Mesenchymal stem cell (in vitro differentiated cells and primary cell): ENCODE measurements at regions not wholly inside any gene's neighbourhood (a gene's known extent, or its start where the extent isn't known, plus 50 kb on each side); places are given as distances from the start of the nearest gene placed in this dataset.

ENCODE experiments used
- DNase-seq: peaks from one replicate; pipeline ENCODE4 v3.0.0-alpha.2; 2013
- H2AFZ ChIP-seq: one replicate; pipeline ENCODE4 v1.6.1; 2013; ENCODE audit warnings: low read depth, mild to moderate bottlenecking, control low read depth, inconsistent platforms, low read length, moderate library complexity
- H2AK5ac ChIP-seq: 2 replicates; pipeline ENCODE4 v1.6.1; 2013; ENCODE audit warnings: low read length, moderate library complexity, mild to moderate bottlenecking, inconsistent platforms; ENCODE audit not compliant: severe bottlenecking
- H2BK120ac ChIP-seq: one replicate; pipeline ENCODE4 v1.6.1; 2013; ENCODE audit warnings: low read depth, mild to moderate bottlenecking, inconsistent platforms, low read length, moderate library complexity
- H2BK12ac ChIP-seq, 2 experiments: one replicate each; pipeline ENCODE4 v1.6.1; 2013; ENCODE audit warnings: inconsistent platforms in 2 of 2, low read length in 2 of 2, mild to moderate bottlenecking in 2 of 2, moderate library complexity in 2 of 2, control low read depth in 1 of 2
- H2BK15ac ChIP-seq: one replicate; pipeline ENCODE4 v1.6.1; 2013; ENCODE audit warnings: mild to moderate bottlenecking, low read depth, inconsistent platforms; ENCODE audit not compliant: poor library complexity, severe bottlenecking
- H2BK5ac ChIP-seq: 2 replicates; pipeline ENCODE4 v1.6.1; 2013; ENCODE audit warnings: low read depth, mild to moderate bottlenecking, low read length, control low read depth, inconsistent platforms; ENCODE audit not compliant: poor library complexity, severe bottlenecking
- H3K14ac ChIP-seq, 2 experiments: one replicate each; pipeline ENCODE4 v1.6.1; 2013; ENCODE audit warnings: inconsistent platforms in 2 of 2, low read length in 2 of 2, control low read depth in 1 of 2, mild to moderate bottlenecking in 1 of 2, moderate library complexity in 1 of 2
- H3K18ac ChIP-seq, 2 experiments: one replicate each; pipeline ENCODE4 v1.6.1; 2013; ENCODE audit warnings: inconsistent platforms in 2 of 2, low read length in 2 of 2, control low read depth in 1 of 2, low read depth in 1 of 2, mild to moderate bottlenecking in 1 of 2
- H3K23ac ChIP-seq, 2 experiments: one replicate each; pipeline ENCODE4 v1.6.1; 2013; ENCODE audit warnings: inconsistent platforms in 2 of 2, low read length in 2 of 2, mild to moderate bottlenecking in 2 of 2, moderate library complexity in 2 of 2, control low read depth in 1 of 2
- H3K27ac ChIP-seq: 2 replicates; pipeline ENCODE4 v1.5.1; 2013; ENCODE audit warnings: mild to moderate bottlenecking, moderate library complexity, low read length, control low read depth, inconsistent platforms; ENCODE audit not compliant: poor library complexity, severe bottlenecking
- H3K27me3 ChIP-seq, 2 experiments: 2 replicates each; pipeline versions ENCODE4 v1.6.1 to v1.7.0; 2013; ENCODE audit warnings: low read length in 2 of 2, mild to moderate bottlenecking in 2 of 2, moderate library complexity in 2 of 2, control low read depth in 1 of 2, inconsistent platforms in 1 of 2; ENCODE audit not compliant: control insufficient read depth in 1 of 2, insufficient read depth in 1 of 2
- H3K36me3 ChIP-seq, 2 experiments: 2 replicates each; pipeline versions ENCODE4 v1.6.1 to v1.7.0; 2013; ENCODE audit warnings: low read length in 2 of 2, control low read depth in 1 of 2, inconsistent platforms in 1 of 2, low read depth in 1 of 2, mild to moderate bottlenecking in 1 of 2; ENCODE audit not compliant: insufficient read depth in 2 of 2, control insufficient read depth in 1 of 2
- H3K4ac ChIP-seq, 2 experiments: one replicate each; pipeline ENCODE4 v1.6.1; 2013; ENCODE audit warnings: inconsistent platforms in 2 of 2, low read length in 2 of 2, mild to moderate bottlenecking in 2 of 2, moderate library complexity in 2 of 2, control low read depth in 1 of 2, low read depth in 1 of 2
- H3K4me1 ChIP-seq: 2 replicates; pipeline ENCODE4 v1.6.1; 2013; ENCODE audit warnings: low read depth, low read length, control low read depth; ENCODE audit not compliant: control insufficient read depth, insufficient read depth
- H3K4me2 ChIP-seq: 2 replicates; pipeline ENCODE4 v1.6.1; 2013; ENCODE audit warnings: low read length, mild to moderate bottlenecking, inconsistent platforms; ENCODE audit not compliant: poor library complexity, severe bottlenecking
- H3K4me3 ChIP-seq, 2 experiments: 2 replicates each; pipeline versions ENCODE4 v1.5.1 to v1.7.0; 2013; ENCODE audit warnings: low read length in 2 of 2, mild to moderate bottlenecking in 2 of 2, control low read depth in 1 of 2, low read depth in 1 of 2; ENCODE audit not compliant: insufficient read depth in 1 of 2
- H3K79me1 ChIP-seq: replicated peaks from 2 replicates; pipeline ENCODE4 v1.6.1; 2013; ENCODE audit warnings: mild to moderate bottlenecking, control low read depth, low read length, inconsistent platforms; ENCODE audit not compliant: poor library complexity, severe bottlenecking
- H3K9ac ChIP-seq: 2 replicates; pipeline ENCODE4 v1.7.0; 2013; ENCODE audit warnings: mild to moderate bottlenecking, low read length, moderate library complexity
- H3K9me3 ChIP-seq: 2 replicates; pipeline ENCODE4 v1.7.0; 2013; ENCODE audit warnings: mild to moderate bottlenecking, low read length; ENCODE audit not compliant: control insufficient read depth
- H4K8ac ChIP-seq: one replicate; pipeline ENCODE4 v1.6.1; 2013; ENCODE audit warnings: inconsistent platforms, mild to moderate bottlenecking, low read length, moderate library complexity
- H4K91ac ChIP-seq: one replicate; pipeline ENCODE4 v1.6.1; 2013; ENCODE audit warnings: mild to moderate bottlenecking, low read length, inconsistent platforms
- WGBS: methylation state at CpG from one replicate; pipeline ENCODE4 v1.1.7; 2013; ENCODE audit warnings: mixed read lengths; 5-methylcytosine and 5-hydroxymethylcytosine counted together

- no peak overlapping the region for H2BK12ac ChIP-seq
- no peak overlapping the region for H2BK15ac ChIP-seq
- H2AFZ ChIP-seq: no peak overlapping the region
- H2BK5ac ChIP-seq: no peak overlapping the region
- H4K91ac ChIP-seq: no peak overlapping the region
- no peak overlapping the region for H3K4me2 ChIP-seq
- H3K9ac ChIP-seq: no peak overlapping the region
- no peak overlapping the region for H3K18ac ChIP-seq
- no peaks in the 10 kb centered on the region for H3K79me1 ChIP-seq
- DNase-seq: no peak
- H4K8ac ChIP-seq: no peak overlapping the region
- no peaks in the 10 kb centered on the region for H3K4me1 ChIP-seq
- H3K9me3 ChIP-seq: no peaks in the 10 kb centered on the region
- no peaks in the 10 kb centered on the region for H3K36me3 ChIP-seq
- no peak overlapping the region for H3K4me3 ChIP-seq
- no peak overlapping the region for H2AK5ac ChIP-seq
- no peak overlapping the region for H3K23ac ChIP-seq
- no peaks in the 10 kb centered on the region for H3K27me3 ChIP-seq
- H3K4ac ChIP-seq: no peak overlapping the region
- no peak overlapping the region for H3K27ac ChIP-seq
- H3K14ac ChIP-seq: no peak overlapping the region
- no peak overlapping the region for H2BK120ac ChIP-seq
Measured at GRCh38 chr11:109048098-109048497, 373.9 kb upstream of the C11orf87 start.

GRCh38 chr11:109051200-109051599 lies 370.8 kb upstream of the C11orf87 start:
- DNase-seq: no peak
- no peak overlapping the region for H3K4ac ChIP-seq
- no peak overlapping the region for H3K23ac ChIP-seq
- H3K36me3 ChIP-seq: no peaks in the 10 kb centered on the region
- no peak overlapping the region for H2BK12ac ChIP-seq
- no peak overlapping the region for H3K4me2 ChIP-seq
- no peak overlapping the region for H3K18ac ChIP-seq
- 63% methylated on average over 2 of the region's 3 CpGs for WGBS
- no peak overlapping the region for H2BK120ac ChIP-seq
- no peak overlapping the region for H2BK15ac ChIP-seq
- no peak overlapping the region for H4K91ac ChIP-seq
- H3K9me3 ChIP-seq: no peaks in the 10 kb centered on the region
- no peak overlapping the region for H2BK5ac ChIP-seq
- no peak overlapping the region for H3K14ac ChIP-seq
- H4K8ac ChIP-seq: no peak overlapping the region
- H3K27ac ChIP-seq: no peak overlapping the region
- no peak overlapping the region for H3K4me3 ChIP-seq
- no peak overlapping the region for H3K9ac ChIP-seq
- H2AFZ ChIP-seq: no peak overlapping the region
- no peak overlapping the region for H2AK5ac ChIP-seq
- H3K27me3 ChIP-seq: no peaks in the 10 kb centered on the region
- no peaks in the 10 kb centered on the region for H3K4me1 ChIP-seq
- H3K79me1 ChIP-seq: no peaks in the 10 kb centered on the region

- H4K8ac ChIP-seq: no peak overlapping the region
- H3K18ac ChIP-seq: no peak overlapping the region
- H3K4me2 ChIP-seq: no peak overlapping the region
- DNase-seq: no peak
- no peak overlapping the region for H3K27ac ChIP-seq
- H3K23ac ChIP-seq: no peak overlapping the region
- H3K36me3 ChIP-seq: no peaks in the 10 kb centered on the region
- no peak overlapping the region for H3K4me3 ChIP-seq
- H2BK5ac ChIP-seq: no peak overlapping the region
- no peak overlapping the region for H2AFZ ChIP-seq
- no peak overlapping the region for H3K9ac ChIP-seq
- H4K91ac ChIP-seq: no peak overlapping the region
- H3K14ac ChIP-seq: no peak overlapping the region
- H2BK15ac ChIP-seq: no peak overlapping the region
- H2BK120ac ChIP-seq: no peak overlapping the region
- H3K27me3 ChIP-seq: no peaks in the 10 kb centered on the region
- H3K4me1 ChIP-seq: peaks cover 1% of the 10 kb centered on the region
- H3K4ac ChIP-seq: no peak overlapping the region
- H3K9me3 ChIP-seq: no peaks in the 10 kb centered on the region
- H2AK5ac ChIP-seq: no peak overlapping the region
- H2BK12ac ChIP-seq: no peak overlapping the region
- H3K79me1 ChIP-seq: no peaks in the 10 kb centered on the region
- 96% methylated on average over 5 of the region's 5 CpGs for WGBS
Measured at GRCh38 chr11:109059402-109059801, 362.6 kb upstream of the C11orf87 start.

GRCh38 chr11:109061394-109061793 lies 360.6 kb upstream of the C11orf87 start:
- 90% methylated on average over 1 of the region's 1 CpG for WGBS
- H3K4me2 ChIP-seq: no peak overlapping the region
- H3K4ac ChIP-seq: no peak overlapping the region
- no peak overlapping the region for H4K8ac ChIP-seq
- no peaks in the 10 kb centered on the region for H3K9me3 ChIP-seq
- no peak for DNase-seq
- H3K23ac ChIP-seq: no peak overlapping the region
- no peak overlapping the region for H2BK12ac ChIP-seq
- no peak overlapping the region for H2AFZ ChIP-seq
- H3K4me1 ChIP-seq: peaks cover 3% of the 10 kb centered on the region
- no peak overlapping the region for H3K27ac ChIP-seq
- no peaks in the 10 kb centered on the region for H3K36me3 ChIP-seq
- H3K14ac ChIP-seq: no peak overlapping the region
- no peak overlapping the region for H3K9ac ChIP-seq
- no peaks in the 10 kb centered on the region for H3K27me3 ChIP-seq
- no peak overlapping the region for H3K4me3 ChIP-seq
- no peaks in the 10 kb centered on the region for H3K79me1 ChIP-seq
- H2AK5ac ChIP-seq: no peak overlapping the region
- no peak overlapping the region for H3K18ac ChIP-seq
- H2BK120ac ChIP-seq: no peak overlapping the region
- H2BK15ac ChIP-seq: no peak overlapping the region
- no peak overlapping the region for H2BK5ac ChIP-seq
- H4K91ac ChIP-seq: no peak overlapping the region
